Uterus (tissue), 3 donors: ENCODE measurements at regions not wholly inside any gene's neighbourhood (a gene's known extent, or its start where the extent isn't known, plus 50 kb on each side); places are given as distances from the start of the nearest gene placed in this dataset.

Experiments
- DNase-seq, 2 donors: peaks; one replicate each; pipeline ENCODE4 v3.0.0-alpha.2; 2019 to 2020
- H3K27ac ChIP-seq, 2 donors: fragments of 200-600 bp; sonication (generic); 1 replicate in 1 of 2; 2 replicates in 1 of 2; pipeline ENCODE4 v1.5.1; 2016 to 2018
- H3K27me3 ChIP-seq, 2 donors: fragments of 200-600 bp; sonication (generic); one replicate each; pipeline ENCODE4 v1.5.1; 2018 to 2019; ENCODE audit warnings: control low read depth in 1 of 2
- H3K36me3 ChIP-seq, 2 donors: fragments of 200-600 bp; sonication (generic); one replicate each; pipeline ENCODE4 v1.5.1; 2019; ENCODE audit warnings: control low read depth in 1 of 2
- H3K4me1 ChIP-seq, 2 donors: fragments of 200-600 bp; sonication (generic); one replicate each; pipeline ENCODE4 v1.5.1; 2018 to 2019; ENCODE audit warnings: control low read depth in 1 of 2
- H3K4me3 ChIP-seq, 2 donors: fragments of 200-600 bp; sonication (generic); 1 replicate in 1 of 2; 2 replicates in 1 of 2; pipeline ENCODE4 v1.5.1; 2018 to 2019; ENCODE audit warnings: mild to moderate bottlenecking in 1 of 2
- H3K9me3 ChIP-seq, 2 donors: fragments of 200-600 bp; sonication (generic); one replicate each; pipeline ENCODE4 v1.5.1; 2019; ENCODE audit warnings: control low read depth in 1 of 2
- CTCF ChIP-seq, 4 experiments: fragments of 200-600 bp in 2 of 4; fragments of 450-650 bp in 2 of 4; sonication (generic) in 2 of 4; IDR thresholded peaks; one replicate each; pipeline ENCODE4 v1.5.1; 2016 to 2019; ENCODE audit warnings: antibody characterized with exemption in 4 of 4, mild to moderate bottlenecking in 2 of 4, moderate library complexity in 1 of 4
- POLR2A ChIP-seq, 2 donors: fragments of 450-650 bp; IDR thresholded peaks; one replicate each; pipeline ENCODE4 v1.6.1; 2016; ENCODE audit warnings: antibody characterized with exemption in 2 of 2, mild to moderate bottlenecking in 1 of 2, moderate library complexity in 1 of 2
- intact Hi-C: fragments of 100-400 bp; cut with DNase I; formaldehyde crosslinking; loops from one replicate; pipeline ENCODE4 v1.15.1; 2023; ENCODE audit warnings: low total_unique reads
- donor health status: DM: yes; HTN: yes; CAD: no.

GRCh38 chr2:198852248-198852647 lies 605.5 kb downstream of the SATB2 start:
- TF ChIP-seq POLR2A (IDR thresholded peaks at IDR 0.05): no peak
- no peak for TF ChIP-seq CTCF (IDR thresholded peaks at IDR 0.05)
- no peak for DNase-seq
- no peaks in the 10 kb centered on the region for H3K4me1 ChIP-seq
- no peaks in the 10 kb centered on the region for H3K9me3 ChIP-seq
- H3K27ac ChIP-seq: no peak overlapping the region
- H3K36me3 ChIP-seq: no peaks in the 10 kb centered on the region
- no peak overlapping the region for H3K4me3 ChIP-seq
- intact Hi-C loops: no loop called here
- H3K27me3 ChIP-seq: no peaks in the 10 kb centered on the region

DNA sequence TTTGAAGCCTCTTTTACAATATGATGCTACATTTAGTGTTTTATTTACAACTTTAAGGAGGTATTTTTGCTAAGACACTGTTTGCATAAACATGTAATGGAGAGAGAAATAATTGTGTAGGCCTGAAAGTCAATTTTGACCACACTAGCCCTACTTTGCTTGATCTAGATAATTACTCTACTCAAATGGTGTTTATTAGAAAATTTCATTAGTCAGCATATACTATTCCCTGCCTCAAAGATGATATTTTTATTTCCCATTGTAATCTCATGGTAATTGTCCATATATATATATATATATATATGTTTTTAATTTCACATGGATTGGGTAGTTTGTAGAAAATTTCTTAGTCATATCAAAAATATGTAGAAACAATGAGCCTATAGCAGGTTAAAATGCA lies 632.2 kb downstream of the SATB2 start:
- no peaks in the 10 kb centered on the region for H3K27me3 ChIP-seq
- TF ChIP-seq POLR2A (IDR thresholded peaks at IDR 0.05) (no peak), CTCF (IDR thresholded peaks at IDR 0.05) (no peak)
- intact Hi-C loops: no loop called here

GRCh38 chr2:198817536-198817935 lies 640.2 kb downstream of the SATB2 start:
- no peak for DNase-seq
- Histone ChIP-seq H3K4me1 (no peaks in the 10 kb centered on the region), H3K27ac (no peak overlapping the region), H3K9me3 (no peaks in the 10 kb centered on the region), H3K36me3 (no peaks in the 10 kb centered on the region), H3K4me3 (no peak overlapping the region), H3K27me3 (no peaks in the 10 kb centered on the region)
- TF ChIP-seq POLR2A (IDR thresholded peaks at IDR 0.05) (no peak), CTCF (IDR thresholded peaks at IDR 0.05) (no peak)
- intact Hi-C loops: no loop called here

More for the DNA sequence above, 632.2 kb downstream of the SATB2 start:
- DNase-seq: no peak
- Histone ChIP-seq H3K27ac (no peak overlapping the region), H3K9me3 (no peaks in the 10 kb centered on the region), H3K4me3 (no peak overlapping the region), H3K36me3 (no peaks in the 10 kb centered on the region), H3K4me1 (no peaks in the 10 kb centered on the region)

DNA sequence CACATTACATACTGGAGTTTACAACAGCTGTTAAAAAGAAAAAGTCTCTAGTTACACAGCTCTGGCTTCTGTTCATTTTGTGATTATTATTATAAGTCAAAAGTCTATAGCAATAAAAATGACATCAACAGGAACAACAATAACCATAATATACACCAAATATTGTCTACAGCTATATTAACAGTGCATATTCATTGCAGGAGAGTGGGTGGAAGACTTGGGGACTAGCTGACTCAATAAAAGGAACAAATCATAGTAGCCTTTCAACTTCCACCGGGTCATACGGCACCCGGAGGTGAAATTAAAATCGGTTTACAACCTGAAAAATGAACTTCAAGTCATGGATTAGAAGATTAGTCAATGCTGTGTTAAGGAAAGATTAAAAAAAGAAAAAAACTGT lies 642.1 kb downstream of the SATB2 start:
- intact Hi-C loops: no loop called here
- no peaks in the 10 kb centered on the region for H3K36me3 ChIP-seq
- no peaks in the 10 kb centered on the region for H3K27me3 ChIP-seq
- no peak for DNase-seq
- H3K9me3 ChIP-seq: no peaks in the 10 kb centered on the region
- H3K4me3 ChIP-seq: no peak overlapping the region
- no peak for TF ChIP-seq POLR2A (IDR thresholded peaks at IDR 0.05)
- no peak for TF ChIP-seq CTCF (IDR thresholded peaks at IDR 0.05)
- H3K27ac ChIP-seq: no peak overlapping the region
- H3K4me1 ChIP-seq: no peaks in the 10 kb centered on the region

- Histone ChIP-seq H3K4me3 (no peak overlapping the region), H3K36me3 (no peaks in the 10 kb centered on the region), H3K27me3 (no peaks in the 10 kb centered on the region), H3K27ac (no peak overlapping the region), H3K4me1 (no peaks in the 10 kb centered on the region), H3K9me3 (no peaks in the 10 kb centered on the region)
- TF ChIP-seq POLR2A (IDR thresholded peaks at IDR 0.05): no peak
- no peak for TF ChIP-seq CTCF (IDR thresholded peaks at IDR 0.05)
- DNase-seq: no peak
- intact Hi-C loops: no loop called here
Measured at GRCh38 chr2:198811198-198811597, 646.5 kb downstream of the SATB2 start.
